SK-N-SH (cell line): ENCODE measurements at regions not wholly inside any gene's neighbourhood (a gene's known extent, or its start where the extent isn't known, plus 50 kb on each side); places are given as distances from the start of the nearest gene placed in this dataset.

Experiments used
- PBX3 ChIP-seq: IDR thresholded peaks from 2 replicates; pipeline ENCODE4; 2012
- RAD21 ChIP-seq: IDR thresholded peaks from 2 replicates; pipeline ENCODE4 v1.6.1; 2012; ENCODE audit warnings: mild to moderate bottlenecking, low read length
- RXRA ChIP-seq: IDR thresholded peaks from 2 replicates; pipeline ENCODE4 v1.4.0; 2012; ENCODE audit warnings: low read depth, mild to moderate bottlenecking, borderline replicate concordance
- TF ChIP-seq, protein P1 (sequence below): fragments of 200-600 bp; sonication (generic); IDR thresholded peaks from 2 replicates; pipeline ENCODE4 v1.6.1; 2017; ENCODE audit warnings: antibody characterized with exemption, mild to moderate bottlenecking, moderate library complexity

DNA sequence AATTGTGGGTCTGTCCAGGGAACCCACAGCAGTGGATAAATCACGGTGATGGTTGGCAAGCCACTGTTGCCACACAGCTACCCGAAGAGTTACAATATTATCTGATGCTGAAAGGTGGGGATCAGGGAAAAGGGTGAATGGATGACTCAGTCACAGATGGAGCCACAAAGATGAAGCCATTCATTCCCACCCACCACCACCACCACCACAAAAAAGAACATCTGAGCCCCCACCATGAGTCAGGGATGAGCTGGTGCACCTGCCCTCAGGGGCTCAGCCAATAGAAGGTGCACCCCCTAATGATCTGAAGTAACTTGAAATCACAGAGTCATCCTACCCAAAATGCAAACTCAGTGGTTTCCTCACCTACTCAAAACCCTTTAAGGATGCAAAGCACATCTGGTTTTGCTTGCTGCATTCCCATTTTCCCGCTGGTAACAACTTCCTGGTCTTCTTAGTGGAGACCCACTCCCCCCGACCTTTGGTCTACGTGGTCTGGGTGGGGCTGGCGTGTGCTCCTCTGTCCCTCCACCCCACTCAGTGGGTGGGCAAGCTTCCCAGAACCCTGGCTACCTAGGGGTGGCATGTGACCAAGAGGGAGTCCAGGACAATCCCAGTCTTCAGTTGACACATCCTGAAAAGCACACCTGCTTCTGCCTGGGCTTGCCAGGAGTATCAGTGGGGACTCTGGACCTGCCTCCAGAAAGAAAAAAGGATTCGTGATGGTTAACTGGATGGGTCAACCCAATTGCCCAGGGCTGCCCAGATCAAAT lies 125.5 kb downstream of the ANKRD60 start:
- TF ChIP-seq RAD21 (no peak), PBX3 (0 out of 2 replicates have a peak, but pooled peaks have one; percentile 4), RXRA (no peak)
- TF ChIP-seq, protein P1, sequence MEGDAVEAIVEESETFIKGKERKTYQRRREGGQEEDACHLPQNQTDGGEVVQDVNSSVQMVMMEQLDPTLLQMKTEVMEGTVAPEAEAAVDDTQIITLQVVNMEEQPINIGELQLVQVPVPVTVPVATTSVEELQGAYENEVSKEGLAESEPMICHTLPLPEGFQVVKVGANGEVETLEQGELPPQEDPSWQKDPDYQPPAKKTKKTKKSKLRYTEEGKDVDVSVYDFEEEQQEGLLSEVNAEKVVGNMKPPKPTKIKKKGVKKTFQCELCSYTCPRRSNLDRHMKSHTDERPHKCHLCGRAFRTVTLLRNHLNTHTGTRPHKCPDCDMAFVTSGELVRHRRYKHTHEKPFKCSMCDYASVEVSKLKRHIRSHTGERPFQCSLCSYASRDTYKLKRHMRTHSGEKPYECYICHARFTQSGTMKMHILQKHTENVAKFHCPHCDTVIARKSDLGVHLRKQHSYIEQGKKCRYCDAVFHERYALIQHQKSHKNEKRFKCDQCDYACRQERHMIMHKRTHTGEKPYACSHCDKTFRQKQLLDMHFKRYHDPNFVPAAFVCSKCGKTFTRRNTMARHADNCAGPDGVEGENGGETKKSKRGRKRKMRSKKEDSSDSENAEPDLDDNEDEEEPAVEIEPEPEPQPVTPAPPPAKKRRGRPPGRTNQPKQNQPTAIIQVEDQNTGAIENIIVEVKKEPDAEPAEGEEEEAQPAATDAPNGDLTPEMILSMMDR, result no peak
